Renal cortex interstitium (tissue), 11 donors: ENCODE measurements at regions not wholly inside any gene's neighbourhood (a gene's known extent, or its start where the extent isn't known, plus 50 kb on each side); places are given as distances from the start of the nearest gene placed in this dataset.

ENCODE experiments used
- DNase-seq, 11 donors: peaks; one replicate each; pipeline ENCODE4 v3.0.0-alpha.2; 2013; ENCODE audit warnings: low read depth in 9 of 11, low spot score in 4 of 11; ENCODE audit errors: extremely low read depth in 1 of 11

DNA sequence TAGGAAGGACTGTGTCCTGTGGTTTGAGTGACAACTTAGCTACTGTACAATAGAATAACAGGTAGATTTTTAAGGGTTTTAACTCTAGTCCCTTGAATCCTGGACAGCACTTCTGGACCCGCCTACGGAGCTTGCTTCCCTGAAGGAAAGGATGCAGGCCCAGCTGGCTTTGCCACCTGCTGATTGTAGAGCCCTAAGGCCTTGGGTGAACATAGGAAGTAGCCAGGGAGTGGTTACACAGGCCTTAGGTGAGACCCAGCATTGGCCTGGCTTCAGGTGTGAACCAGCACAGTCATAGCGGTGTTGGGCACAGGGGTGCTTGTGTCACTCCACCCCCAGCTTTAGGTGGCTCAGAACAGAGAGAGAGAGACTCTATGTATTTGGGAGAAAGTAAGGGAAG lies 413.5 kb downstream of the GRIA2 start:
- DNase-seq: no peak

DNA sequence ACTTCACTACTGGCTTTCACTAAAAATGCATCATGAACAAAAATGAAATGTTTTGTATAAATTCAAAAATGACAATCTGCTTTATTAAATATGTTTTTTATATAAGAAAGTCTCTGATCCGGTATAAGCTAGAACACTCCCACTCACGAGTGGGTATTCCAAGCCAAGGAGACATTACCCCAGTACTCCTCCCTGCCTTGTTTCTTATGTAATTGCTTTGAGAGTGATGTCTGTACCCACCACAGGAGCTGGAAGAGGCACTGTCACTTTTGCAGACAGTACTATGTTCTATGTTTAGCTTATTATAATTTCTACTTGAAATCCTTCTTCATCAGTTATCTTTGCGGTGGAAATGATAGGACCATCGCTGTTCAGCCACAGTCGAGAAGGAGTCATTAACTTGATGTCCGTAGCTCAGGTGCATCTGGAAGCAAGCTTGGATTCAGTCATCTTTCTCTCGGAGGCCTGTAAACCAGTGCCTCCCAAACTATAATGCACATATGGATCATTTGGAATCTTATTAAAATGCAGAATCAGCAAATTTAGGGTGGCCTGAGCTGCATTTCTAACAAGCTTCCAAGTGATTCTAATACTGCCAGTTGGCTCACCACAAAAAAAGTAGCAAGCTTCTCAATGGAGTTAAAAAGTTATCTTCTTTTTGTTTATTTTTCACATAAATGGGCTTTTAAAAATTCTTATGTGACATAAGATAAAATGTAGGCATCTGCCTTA lies 396.4 kb downstream of the GRIA2 start:
- DNase-seq: no peak

DNA sequence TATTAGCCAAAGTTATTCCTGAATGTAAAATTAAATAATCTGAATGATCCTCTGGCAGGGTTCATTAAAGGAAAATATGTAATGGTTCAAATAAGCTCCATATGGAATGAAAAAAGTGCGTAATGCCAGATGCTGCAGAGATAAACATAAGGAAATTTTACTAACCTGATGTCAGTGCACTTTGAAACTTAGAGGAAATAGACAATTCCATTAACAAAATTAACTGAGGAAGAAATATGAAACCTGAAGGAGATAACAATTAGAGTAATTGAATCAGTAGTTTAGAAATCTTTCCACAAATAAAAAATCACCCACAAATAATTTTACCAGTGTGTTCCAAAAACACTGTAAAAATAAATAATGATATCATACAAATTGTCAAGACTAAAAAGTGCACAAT lies 387.5 kb downstream of the GRIA2 start:
- DNase-seq: no peak

DNA sequence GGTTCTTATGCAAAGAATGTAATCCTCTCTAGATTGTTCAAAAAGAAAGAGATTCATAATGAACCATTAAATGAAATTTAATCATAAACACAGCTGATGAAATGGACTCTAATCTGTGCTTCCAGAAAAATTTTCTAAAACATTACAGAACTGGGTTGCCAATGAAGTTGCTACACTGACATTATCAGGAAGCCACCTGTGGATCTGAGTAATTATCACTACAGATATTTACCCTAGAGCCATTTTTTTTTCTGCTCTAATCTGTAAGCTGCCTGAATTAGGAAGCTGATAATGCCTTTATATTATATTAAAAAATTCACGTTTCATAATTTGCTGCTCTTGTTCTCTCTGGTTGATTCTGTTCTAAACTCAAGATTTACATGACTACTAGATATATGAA lies 380.1 kb downstream of the GRIA2 start:
- no peak for DNase-seq

DNA sequence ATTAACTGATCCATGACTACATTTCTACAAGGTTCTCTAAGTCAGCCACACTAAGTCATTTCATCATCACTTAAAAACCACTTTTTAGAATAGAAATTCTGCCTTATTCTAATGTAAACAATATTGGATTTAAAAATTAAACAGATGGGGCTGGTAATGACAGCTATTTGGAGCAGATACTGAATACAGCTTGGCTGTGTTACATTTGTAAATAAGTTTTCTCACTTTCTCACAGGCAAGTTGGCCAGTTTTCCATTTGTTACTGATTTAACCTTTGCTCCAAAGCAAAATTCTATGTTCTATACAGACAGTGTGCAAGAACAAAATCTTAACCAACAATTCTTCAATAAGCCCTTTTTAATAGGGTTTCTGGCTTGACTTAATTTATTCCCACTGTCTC lies 370.7 kb downstream of the GRIA2 start:
- no peak for DNase-seq

DNA sequence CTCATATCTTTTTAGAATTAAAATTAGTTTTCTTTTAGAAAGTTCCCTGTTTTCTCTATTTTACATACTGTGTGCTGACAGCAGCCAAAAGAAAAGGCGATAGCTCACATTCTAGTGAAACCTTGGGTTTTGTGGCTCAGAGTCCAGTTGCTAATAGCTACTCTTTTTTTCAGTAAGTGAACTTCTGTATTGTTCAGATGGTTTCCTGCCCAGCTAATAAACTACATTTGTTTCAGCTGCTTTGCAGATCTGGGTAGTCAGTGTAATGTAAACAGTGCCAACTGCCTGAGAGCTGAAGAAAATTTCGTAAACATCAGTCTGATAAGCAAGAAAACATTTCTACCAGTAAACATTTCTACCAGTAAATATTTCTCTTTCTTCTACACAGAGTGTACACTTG lies 370.2 kb downstream of the GRIA2 start:
- DNase-seq: no peak

DNA sequence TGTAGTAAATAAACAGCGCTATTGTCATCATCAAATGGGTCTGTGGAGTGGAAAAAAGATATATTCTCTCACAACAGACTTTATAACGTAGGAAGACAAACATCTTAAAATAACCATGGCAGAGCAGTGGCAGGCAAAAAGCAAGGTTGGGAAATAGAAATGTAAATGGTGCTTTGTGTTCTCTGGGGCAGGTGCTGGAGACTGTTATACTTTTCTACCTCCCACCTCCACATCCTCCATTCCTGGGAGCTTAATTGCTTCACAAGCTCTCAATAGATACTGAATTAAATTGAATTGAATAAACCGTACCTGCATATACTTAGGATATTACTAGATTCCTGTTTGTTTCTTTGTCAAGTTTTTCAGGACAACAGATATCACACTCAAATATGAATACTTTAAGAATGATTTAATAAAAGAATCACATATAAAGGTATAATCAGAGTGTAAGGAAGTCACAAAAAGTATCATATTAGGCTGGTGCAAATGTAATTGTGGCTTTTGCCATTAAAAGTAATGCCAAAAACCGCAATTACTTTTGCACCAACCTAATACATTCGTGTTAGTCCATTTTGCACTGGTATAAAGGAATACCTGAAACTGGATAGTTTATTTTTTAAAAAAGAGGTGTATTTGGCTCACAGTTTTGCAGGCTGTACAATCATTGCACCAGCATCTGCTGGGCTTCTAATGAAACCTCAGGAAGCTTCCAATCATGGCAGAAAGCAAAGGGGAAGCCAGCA lies 367.3 kb downstream of the GRIA2 start:
- DNase-seq: no peak

DNA sequence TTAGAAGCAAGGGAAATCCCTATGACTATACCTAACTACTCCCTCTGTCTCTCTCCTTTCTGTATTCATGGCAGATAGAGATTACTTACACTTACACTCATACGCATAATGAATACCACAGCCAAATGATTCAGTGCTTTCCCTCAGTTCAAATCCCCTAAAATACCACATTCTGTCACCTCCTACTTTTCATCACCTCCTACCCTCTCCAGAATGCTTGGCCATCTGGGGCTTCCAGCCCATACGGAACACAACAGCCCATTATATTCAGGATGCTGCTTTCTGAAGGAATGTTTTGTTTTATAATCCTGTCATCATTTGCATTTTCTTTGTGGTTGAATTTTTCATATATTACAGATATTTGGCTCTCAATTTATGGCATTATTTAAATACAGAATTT lies 361.6 kb downstream of the GRIA2 start:
- DNase-seq: no peak

DNA sequence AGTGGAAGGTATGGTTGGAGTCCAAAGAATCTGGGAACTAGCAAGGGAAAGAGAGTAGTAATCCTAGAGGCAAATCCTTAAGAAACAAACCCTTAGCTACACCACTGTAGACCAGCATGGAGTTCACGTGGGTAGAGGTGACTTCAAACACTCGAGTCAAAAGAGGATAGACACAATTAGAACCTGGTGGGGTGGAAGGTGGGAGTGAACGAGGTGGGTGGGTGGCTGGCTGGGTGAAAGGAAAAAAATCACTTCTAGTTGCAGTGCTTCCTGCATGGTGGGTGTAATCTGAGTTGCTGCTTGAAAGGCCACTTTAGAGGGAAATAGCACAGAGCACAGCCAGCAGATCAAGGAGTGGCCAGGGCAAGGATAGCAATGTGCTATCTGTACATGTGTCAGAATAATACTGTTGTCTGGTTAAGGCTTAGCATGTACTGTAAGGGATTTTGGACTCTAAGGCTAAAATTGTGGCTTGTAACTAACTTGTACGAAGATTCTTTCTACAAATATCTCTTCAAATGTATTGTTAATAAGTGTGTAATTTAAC lies 356.2 kb downstream of the GRIA2 start:
- DNase-seq: no peak

DNA sequence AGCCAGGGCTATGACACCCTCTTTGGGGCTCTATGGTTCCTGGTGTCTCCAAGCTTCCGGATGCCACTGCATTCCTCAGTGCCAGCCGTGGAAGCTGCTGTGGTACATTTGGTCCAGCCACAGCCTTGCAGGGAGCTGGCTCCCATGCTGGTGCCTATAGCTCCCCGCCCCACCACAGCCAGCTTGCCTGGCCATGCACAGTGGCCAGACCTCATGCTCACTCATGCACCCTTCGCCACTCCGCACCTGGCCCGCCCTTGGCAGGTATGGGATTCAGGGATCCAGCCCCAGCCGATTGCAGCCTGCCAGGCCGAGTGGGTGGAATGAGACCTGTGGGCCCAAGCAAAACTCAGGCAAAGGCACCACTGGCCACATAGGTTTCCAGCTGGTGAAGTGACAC lies 354.8 kb downstream of the GRIA2 start:
- DNase-seq: no peak

DNA sequence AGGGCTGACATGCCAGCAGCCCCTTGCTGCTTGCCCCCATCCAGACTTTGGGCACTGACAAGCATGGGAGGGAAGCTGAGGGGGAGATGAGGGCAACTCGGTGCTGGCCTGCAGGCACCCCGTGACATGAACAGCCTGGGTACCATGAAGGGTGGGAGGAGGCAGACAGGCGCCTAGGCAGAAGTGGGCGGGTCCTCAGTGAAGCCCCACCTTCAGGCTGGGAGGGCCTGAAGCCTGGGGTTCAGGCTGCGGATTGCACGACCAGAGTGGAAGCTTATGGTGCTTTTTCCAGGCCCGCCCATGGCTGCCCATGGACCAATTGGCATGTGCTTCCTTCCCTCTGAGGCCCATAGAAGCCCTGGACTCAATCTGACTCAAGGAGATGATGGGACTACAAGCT lies 354.1 kb downstream of the GRIA2 start:
- no peak for DNase-seq

DNA sequence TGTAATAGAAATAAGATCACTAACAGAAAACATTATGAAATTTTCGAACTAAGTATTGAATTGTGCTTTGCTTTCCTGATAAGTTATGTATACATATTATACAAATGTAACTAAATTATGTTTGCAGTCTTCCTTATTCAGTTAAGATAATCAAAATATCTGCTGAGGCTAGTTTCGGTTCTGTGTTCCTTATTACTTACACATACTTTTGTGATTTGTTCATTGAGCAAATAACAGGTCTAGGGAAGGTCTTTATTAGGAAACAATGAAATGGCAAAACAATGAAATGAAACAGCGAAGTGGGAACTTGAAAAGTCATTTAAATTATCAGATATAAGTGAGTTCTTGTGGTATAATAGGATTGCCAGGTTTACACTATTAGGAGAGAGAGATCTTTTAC lies 352.4 kb downstream of the GRIA2 start:
- DNase-seq: no peak

DNA sequence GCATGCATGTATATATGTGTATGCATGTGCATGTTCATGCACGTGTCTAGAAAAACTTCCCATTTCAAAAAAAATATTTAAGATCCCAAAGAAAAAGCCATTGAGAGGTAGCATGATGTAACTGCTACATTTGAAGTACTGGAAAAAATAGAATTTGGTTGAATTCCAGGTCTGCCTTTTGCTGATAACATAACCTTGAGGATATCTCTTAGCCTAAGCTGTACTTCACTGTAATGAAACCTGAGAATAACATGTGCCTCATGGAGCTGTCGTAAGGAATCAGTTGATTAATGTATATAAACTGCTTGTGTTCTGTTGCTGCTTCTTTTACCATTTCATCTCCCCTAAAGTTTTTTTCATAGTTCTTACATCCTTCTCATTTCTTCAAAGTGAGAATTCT lies 351.8 kb downstream of the GRIA2 start:
- DNase-seq: no peak

DNA sequence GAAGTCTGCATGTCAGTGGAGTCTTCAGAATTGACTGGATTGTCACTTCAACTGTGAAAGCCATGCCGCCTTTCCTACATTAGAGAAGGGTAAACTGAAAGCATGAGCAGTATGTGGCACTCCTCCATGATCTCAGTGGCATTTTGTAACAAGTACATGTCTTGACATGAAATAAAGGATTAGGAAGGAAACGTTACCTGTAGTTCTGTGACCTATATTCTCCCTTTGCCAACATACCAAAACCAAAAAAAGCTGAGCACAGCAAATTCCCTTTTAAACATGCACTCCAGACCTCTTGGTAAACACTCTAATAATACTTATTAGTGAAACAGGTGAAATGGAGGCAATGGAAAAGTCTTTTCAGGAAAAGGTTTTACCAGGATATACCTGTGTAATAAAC lies 344.2 kb downstream of the GRIA2 start:
- DNase-seq: no peak

DNA sequence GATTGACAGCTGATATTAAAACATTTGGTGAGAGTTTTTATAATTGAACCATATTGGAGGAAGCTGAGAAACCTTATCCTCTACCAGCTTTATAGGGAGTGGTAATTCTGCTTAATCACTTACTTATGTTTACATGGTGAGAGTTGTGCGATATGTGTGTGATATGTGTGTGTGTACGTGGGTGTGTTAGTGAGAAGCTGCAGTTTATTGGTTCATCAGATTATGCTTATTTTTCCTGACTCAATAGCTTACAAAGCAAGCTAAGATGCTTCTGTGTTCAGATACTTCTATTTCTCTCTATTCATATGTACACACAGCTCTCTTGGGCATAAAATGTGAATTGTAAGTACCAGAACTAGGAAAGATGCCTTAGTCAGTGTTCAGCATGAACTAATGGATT lies 343.7 kb downstream of the GRIA2 start:
- DNase-seq: no peak

DNA sequence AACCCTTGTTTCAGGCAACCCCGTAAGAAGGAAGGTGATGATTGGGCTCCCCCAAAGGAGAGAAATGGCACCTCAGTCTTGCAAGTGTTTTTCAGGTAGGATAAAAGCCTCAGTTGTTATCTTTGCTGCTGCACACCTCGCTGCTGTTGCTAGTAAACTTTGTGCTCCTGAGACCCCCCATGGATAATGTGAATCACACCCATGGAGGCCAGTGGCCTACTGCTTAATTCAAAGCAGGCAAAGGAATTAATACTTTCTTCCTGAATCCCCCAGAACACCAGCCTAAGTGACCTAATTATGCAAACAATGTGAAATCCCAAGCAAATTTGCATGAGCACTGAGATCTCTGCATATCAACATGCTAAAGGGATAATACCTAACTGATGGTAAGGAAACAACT lies 337.5 kb downstream of the GRIA2 start:
- DNase-seq: no peak

DNA sequence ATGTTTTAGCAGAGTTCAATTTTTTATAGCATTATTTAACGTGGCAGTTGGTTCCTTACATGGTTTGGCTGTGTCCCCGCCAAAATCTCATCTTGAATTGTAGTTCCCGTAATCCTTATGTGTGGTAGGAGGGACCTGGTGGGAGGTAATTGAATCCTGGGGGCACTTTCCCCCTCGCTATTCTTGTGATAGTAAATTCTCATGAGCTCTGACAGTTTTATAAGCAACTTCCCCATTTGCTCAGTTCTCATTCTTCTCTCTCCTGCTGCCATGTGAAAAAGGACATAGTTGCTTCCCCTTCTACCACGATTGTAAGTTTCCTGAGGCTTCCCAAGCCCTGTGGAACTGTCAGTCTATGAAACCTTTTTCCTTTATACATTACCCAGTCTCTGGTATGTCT lies 329.5 kb downstream of the GRIA2 start:
- DNase-seq: peak in 3 of 11 donors; percentile 0 to 6 (median 3)

DNA sequence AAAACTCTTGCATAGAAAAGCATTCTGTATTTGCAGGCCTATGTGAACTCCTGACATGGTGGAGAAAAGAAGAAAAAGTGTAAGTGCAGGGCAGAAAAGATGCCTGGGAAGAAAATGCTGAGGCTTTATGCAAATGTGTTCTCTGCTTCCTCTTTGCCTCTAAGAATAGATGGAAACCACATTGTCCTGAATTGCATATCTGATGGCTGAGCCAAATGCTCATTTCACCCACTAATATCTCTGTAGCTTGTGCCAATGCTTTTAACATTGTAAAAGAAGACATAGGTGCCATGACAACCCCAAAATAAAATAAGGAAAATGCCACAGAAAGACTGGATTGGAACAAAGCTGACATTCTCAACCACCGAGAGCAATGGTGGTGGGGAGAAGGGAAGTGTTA lies 307.4 kb downstream of the GRIA2 start:
- DNase-seq: no peak

DNA sequence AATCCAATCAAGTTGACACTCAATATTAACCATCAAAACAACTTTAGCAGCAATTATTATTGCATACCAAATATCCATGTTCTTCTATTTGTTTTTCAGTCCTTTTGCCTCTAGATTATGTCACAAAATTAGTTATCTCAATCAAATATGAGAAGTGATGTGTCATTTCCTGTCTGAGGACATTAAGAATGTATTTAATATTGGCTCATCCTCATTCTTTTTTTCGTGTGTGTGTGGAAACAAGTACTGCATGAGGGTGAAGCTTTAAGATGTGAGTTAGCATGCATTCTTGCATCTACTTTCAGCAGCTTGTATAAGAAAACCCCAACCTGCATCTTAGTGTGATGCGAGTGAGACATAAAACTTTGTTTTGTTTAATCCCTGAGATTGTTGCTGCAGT lies 301.4 kb downstream of the GRIA2 start:
- no peak for DNase-seq

DNA sequence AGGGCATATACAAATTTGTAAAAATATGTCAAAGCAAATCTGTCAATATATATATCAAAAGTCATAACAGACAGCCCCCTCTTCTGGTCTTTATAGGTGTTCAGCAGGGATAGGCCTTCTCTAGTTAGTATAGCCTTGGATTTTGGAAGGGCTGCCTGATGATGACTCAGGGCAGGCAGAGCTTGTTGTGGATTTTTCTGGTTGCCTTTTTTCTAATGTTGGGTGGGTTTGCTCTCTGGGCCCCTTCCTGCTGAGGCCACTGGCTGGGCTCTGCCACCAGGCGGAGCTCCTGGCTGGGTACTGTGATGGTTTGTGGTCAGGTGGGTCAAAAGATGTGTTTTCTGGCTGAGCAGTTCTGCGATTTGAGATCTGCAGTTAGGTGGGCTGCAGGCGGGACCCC lies 294.2 kb downstream of the GRIA2 start:
- DNase-seq: no peak

DNA sequence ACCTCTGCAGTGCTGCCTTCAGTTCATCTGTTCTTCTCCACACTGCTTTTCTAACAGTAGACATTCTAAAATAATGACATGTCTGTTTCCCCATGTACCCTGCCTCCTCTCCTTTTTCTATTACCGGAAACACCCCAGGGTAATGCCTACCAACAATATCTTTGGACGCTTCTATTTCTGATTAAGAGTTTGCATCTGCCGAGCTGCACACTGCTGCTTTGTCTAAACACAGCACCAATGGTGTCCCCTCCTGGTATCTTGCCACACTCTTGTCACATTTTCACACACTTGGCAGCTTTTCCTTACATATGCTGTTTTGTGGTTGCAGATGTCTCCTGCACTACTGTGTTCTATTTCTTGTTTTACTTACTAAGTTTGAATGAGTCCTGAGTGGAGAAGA lies 288.8 kb downstream of the GRIA2 start:
- no peak for DNase-seq
